Stimulated activated CD4-positive, alpha-beta T cell treated with anti-CD3 and anti-CD28 coated beads, Interleukin-1b, Interleukin-23, amount 100 ng/mL, for 1 hour (primary cell): ENCODE measurements at regions not wholly inside any gene's neighbourhood (a gene's known extent, or its start where the extent isn't known, plus 50 kb on each side); places are given as distances from the start of the nearest gene placed in this dataset.

Source experiments
- DNase-seq, 2 donors: peaks; one replicate each; pipeline ENCODE4 v3.0.0-alpha.2; 2020; ENCODE audit warnings: low read depth in 2 of 2

DNA sequence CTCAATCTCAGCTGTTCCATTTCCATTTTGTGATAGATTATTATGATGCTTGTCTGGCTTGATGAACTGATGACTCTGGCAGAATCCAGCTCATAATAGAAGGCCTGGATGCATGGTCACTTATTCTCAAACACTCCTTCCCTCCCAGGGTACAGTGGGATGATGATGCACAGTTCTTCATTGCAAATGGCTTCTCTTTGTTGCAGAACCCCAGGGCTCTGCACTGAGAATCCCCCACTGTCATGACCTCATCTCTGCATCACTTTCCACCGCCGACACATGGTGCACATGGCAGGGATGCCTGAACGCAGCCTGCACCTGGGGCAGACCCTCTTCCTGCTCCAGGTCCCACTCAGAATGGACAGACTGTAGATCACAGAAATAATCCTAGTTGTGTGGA lies 515.6 kb upstream of the NR2F2 start:
- no peak for DNase-seq

DNA sequence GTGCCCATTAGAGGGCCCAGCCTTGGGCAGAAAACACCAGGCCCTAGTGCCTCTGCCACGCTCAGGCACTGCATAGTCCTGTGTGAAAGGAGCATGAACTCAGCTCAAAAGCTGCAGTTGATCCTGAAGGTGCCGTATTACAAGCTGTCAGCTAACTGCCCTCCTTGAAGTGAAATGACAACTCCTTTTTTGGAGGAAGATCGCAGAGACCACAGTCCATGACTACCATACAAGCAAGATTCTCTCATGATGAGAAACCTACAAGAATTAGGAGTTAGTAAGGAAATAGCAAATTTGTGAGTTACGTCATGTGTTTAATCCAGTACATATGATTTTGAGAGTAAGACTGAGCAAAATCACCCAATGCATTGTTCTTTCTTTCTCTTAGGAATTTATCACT lies 513.9 kb upstream of the NR2F2 start:
- no peak for DNase-seq

DNA sequence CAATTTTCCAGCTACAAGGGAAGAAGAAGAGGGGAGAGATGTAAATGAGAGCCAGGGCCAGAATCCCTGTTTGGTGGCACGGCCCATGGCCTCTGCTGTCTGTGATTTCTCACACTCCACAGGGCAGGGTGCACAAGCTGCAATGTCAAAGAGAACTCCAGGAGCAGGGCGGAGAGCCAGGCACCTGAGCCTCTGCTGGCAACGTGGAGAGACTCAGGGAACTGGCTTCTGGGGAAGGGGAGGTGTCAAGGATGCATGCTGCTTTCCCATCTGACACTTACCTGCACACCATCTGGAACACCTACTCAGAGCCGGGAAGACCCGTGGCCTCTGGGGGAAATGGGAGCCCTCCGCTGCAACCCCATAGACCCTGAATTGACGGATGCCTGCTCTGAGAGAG lies 507.5 kb upstream of the NR2F2 start:
- DNase-seq: no peak

DNA sequence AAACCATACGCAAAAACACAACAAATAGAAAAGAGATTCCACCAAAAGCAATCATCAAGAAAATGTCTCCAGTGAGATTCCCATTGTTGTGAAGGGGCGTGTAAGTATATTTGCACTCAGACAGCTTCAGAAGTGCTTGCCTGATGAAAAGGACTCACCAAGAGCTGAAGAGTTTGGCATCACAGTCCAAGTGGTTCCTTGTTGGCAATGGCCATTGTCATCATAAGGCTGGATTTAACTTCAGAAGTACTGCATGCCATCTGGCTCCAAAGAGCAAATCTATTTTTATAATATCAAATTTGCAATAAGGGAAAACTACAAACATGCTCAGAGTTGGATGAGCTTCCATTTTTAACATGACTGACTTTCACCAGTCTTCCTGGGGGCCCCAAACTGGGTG lies 505.3 kb upstream of the NR2F2 start:
- no peak for DNase-seq

DNA sequence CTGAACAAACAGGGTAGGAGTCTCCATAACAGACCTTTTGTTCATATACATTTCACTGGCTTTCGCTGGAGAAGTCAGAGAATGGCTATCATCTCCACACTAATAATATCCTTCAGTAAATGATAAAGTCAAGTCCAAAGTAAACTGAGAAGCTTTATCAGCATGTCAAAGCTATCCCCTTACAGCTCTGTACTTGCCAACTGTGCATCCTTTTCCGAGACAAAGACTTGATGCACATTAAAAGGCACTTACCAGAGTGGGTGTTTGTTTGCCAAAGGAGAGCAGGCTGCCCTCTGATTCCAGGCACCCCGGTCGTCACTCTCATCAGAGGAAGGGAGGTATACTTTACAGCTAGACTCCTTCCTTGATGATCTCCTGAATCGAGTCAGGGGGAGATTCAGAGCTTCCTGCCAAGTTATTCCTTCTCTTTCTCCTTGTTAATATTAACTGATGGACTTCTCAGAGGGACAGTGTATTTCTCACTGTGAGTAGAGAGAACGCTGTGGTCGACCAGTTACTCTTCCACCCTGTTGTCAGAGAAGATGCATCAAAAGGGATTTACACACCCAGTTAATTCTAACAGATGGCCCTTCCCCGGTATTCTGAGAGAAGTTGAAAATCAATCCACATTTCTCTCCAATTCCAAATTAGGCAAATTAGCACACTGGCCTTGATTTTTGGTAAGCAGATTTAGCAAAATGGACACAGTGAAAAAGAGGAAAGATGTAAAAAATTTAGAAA lies 504.7 kb upstream of the NR2F2 start:
- no peak for DNase-seq

DNA sequence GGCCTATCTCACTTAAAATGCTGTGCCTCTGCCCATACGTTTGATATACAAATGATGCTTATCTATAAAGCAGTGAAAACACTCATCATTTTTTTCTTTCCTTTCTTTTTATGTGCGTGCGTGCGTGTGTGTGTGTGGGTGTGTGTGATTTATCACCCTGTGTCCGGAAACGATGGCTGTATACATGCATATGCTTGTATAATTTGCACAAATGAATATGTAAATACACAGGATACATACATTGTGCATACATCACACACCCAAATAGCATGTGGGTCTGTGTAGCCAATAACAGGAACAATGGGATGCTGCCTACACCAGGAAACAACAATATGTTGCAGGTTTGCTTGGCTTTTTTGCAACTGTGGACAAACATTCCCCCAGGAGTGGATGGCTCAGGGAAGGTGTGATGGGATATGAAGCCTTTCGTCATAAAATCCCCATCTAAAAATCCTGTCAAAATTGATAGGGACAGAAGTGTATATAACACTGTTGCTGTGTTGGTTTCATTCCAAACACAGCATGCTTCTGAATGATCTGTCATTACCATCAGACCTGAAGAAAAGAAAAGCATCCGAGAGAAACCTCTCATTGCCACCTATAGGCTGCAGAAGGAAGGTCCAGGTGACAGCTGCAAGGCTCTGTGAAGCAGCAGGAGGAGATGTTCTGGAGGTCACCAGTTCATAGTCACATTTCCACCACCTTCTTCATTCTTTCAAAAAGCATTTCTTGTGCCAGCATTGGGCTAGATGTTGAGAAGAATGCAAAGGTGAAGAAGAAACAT lies 503.9 kb upstream of the NR2F2 start:
- DNase-seq: no peak

DNA sequence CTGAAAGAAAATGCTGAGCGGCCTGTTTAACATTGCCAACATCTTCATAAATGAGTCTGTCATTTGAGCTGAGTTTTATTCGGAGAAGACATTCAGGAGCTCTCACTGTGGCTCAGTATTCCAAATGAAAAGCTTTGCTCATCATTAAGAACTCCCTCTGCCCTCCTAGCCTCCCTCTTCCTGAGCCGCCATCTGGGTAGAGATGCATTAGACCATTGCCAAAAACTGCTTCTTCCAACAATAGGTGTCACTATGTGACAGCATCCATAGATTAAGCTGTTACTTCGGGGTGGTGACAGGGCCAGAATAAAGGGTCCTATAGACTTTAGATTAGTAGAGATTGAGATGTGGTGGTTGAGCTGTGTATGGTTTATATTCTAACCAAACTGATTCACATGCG lies 501.4 kb upstream of the NR2F2 start:
- DNase-seq: no peak

DNA sequence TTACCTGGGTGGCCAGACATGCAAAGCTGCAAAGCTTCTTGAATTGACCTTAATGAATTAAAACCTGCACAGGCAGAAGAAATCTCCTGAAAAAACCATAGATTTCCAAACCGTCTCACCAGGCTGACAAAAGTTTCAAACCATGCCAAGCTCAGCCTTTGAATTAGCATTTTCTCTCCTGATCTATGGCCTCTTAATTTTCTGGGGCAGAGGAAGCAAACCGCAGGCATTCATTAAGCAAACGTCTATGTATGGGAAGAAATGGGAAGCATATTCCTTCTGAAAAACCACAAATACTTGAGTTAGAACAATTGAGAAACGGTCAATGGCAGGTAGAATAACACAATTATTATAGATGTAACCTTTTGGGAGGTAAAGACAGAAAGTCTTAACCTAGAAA lies 500.2 kb upstream of the NR2F2 start:
- no peak for DNase-seq

DNA sequence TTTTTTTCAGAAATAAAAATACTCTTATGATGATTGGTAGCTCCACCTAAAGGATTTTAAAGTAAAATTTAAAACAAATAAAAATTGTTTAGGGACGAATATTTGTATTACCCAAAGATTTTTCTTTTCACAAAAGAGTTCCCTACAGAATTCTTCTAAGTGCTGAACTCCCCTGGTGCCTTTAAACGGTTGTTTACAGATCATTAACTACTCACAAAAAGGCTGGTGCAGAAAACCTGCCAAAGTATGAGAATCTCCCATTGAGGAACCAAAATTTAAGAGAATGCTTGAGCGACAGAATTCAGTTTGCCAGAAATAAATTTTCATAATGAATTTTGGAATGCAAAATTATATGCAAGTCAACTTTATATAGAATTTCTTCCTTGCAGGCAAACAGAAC lies 497.8 kb upstream of the NR2F2 start:
- DNase-seq: no peak

DNA sequence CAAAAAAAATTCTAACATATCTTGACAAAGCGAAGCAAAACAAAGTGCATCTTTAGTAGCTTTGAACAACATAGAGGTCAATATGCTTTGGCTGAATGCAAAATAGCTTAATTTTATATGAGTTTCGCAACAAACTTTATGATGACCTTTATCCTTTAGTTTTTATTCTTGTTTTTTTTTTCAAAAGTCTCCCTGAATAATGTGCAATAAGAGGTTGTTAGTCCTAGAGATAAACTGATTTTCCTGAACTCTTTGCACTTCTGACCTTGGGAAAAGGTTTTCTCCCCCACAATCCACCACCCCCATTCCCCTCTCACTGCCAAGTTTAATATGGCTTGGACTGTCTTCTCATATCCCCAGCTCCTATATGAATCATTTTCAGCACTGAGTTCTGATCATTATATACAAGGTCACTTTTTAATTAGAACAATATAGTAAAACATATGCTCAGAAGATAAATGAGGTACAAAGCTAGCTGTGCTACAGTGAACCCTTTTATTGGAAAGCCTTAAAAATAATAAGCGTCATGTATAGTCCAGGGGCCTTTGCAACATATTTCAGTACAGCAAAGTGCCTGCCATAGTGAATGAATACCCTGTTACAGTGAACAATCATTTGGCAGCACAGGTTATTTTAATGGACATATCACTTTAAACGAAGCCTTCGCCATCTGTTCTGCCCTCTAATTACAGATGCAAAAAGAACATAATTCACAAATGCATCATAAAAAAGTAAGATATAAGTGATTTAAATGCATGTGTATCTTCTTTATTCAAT lies 496.3 kb upstream of the NR2F2 start:
- DNase-seq: no peak

DNA sequence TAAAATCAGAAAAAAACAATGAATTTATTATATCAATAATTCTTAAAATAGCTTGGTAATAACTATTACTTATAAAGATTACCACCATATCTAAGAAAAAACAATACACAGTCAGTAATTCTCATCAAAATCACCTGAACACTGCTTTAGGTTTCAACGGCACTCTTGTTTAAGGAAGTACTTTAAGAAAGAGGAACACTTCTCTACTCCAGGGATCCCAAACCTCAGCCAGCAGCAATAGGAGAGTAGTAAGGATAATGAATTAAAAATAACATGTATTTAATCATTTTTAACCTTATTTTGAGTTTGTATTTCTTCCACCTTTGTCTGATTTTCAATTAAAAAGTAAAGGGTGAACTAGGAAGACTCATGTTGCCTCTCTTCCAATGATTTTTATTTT lies 494.0 kb upstream of the NR2F2 start:
- no peak for DNase-seq

DNA sequence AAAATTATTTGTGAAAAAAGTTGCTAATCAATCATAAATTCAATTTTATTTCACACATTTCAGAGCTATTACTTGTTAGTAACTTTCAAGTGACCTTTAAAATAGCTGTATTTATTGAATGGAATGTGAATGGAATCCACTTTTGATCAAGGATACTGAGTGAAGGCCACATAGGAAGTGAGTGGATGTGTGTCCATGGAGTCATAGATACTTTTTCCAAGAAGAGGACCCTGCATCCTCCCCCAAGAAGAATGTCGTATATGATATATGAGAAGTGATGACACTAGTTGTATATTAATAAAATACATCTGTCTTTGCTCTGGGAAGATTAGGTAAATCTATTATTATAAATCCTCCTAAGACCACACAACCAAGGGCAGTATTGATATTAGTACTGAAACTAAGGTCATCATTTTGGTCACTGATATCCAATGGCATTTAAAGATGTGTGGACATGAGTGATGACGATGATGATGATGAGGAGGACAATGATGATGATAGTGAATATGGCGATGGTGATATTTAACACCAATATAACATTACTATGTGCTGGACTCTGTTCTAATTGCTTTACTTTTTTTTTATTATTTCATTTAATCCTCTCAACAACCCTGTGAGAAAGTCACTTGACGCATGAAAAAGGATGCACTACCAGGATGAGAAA lies 493.0 kb upstream of the NR2F2 start:
- DNase-seq: no peak

DNA sequence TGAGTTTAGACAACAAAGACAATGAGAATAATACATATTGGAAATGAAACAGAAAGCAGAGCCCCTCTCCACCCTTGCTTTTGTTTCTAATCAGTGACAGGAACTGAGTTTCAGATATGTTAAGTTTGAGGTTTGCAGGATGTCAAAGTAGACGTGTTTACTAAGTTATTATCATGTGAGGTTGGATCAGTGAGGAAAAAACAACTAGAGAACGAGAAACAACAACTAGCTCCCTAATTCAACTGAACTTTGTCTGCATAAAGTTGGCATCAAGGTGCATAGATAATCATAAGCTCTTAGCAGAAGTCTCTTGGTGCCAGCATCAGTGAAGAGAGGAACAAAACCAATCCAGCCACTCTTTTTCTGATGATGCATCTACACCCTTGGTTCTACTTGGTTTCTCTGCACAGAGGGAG lies 491.1 kb upstream of the NR2F2 start:
- no peak for DNase-seq

DNA sequence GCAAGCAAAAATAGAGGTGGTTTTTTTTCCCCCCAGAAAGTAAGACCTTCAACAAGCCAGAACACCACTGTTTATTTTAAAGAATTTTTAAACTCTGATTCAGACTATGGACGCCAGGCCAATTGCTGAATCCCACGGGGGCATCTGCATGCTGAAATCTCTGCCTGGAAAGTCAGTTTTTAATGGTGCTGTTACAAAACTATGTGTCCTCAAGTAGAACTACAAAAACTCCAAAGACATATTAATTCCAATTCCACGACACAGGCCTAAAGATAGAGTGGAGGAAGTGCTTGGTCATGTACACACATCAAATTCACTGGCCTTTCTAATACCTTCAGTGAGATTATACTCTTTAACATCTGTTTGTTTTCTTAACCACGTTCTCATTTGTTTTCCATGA lies 490.5 kb upstream of the NR2F2 start:
- no peak for DNase-seq

DNA sequence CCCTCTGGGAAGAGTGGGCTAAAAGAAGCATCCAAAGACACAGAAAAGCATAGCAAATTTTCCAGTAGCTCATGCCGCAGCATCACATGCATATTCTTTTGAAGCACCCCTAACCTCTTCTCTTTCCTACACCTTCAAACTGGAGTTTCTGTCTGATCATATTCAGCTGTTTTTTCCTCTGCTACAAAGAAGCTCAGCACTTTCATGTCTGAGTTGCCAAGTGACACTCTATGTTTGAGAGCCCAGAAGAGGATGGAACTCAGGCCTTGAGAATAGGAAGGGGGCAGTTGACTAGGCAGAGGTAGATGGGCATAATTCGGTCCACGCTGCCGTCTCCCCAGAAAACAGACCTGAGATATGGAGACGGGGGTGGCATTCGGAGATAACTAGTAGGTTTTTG lies 489.6 kb upstream of the NR2F2 start:
- DNase-seq: no peak

DNA sequence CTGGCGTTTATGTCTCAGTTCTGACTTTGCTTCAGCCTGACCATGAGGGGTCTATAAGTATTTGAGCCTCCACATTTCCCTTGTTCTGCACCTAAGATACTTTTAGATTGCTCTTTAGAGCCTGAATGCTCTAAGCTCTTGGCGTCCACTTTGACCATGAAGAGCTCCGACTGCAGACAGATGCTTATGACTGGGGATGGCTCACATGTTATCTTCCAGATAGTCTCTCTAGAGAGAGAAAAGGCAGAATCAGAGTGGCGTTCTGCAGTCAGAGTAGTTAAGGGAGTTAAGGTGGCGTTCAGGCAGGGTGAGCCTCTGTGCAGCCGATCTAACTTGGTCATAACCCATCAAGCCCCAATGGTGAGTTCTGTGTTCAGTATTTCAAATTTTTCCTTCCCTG lies 487.9 kb upstream of the NR2F2 start:
- DNase-seq: no peak

DNA sequence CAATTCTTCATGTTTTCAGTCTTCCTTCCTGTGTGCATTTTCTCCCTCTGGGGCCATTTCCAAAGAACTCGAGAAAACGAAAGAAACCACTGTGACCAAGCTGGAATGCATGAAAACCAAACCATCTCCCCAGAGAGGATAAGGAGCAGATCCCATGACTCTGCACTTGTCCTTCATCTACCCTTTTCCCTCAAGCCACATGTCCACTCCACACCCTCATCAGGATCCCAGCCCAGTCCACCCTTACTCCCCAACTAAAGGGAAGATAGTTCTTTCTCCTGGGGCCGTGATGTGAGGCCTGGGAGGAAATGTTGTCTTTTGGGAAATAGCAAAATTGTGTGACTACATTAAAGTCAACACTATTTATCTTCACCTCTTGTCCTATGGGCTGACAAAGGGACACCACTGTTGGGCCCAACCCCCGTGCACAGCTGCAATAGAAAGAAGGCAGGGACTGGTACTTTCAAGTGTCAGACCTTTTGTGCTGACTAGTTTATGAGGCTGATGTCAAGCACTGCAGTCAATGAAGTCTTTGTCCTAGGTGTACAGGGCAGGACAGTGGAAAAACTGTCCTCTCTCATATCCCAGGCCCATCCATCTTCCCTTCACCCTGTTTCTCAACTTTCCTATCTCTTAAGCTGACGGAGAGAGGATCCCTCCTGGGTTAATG lies 487.1 kb upstream of the NR2F2 start:
- DNase-seq: no peak

DNA sequence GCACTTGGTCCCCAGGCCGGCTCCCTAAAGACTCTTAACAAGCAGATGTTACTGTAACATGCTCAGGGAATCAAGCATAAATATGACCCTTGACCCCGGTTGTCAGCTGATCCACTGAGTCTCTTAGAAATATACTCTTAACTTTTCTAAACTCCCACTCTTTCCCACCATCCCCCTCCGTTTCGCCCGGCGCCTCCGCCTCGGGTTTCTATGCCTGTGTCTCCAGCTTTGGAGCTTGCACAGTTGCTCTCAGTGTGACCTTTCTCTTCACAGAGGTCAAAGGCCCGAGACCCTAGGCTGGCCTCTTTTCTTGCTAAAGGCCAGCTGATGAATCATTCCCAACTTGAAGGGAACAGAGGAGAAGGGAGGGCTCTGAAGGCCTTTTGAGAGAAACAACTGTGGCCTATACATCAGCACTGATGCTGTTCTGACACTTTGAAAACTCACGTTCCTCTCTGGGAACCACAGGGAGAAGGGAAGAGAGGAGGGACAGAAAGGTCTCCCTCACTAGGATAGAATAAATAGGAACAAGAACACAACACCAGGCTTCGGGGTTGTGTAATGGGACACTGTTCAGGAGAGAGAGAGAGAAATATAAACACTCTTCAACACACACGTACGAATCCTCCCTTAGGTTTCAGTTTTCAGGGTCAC lies 484.5 kb upstream of the NR2F2 start:
- no peak for DNase-seq

DNA sequence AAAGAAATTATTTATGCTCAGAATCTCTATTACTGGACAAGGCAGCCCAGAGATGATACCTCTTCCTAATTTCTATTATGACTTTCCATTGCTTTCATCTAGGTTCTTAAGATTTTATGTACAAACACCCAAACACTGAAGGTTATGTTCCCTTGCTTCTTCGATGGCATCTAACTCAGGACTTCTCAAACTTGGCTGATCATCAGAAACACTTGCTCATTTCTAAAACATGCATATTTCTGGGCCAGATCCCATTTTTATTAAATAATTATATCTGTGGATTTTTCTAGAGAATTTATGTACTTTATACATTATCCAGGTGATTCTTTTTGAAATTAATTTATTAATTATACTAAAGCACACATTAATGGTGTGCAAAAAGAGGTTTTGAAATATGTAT lies 482.4 kb upstream of the NR2F2 start:
- no peak for DNase-seq

DNA sequence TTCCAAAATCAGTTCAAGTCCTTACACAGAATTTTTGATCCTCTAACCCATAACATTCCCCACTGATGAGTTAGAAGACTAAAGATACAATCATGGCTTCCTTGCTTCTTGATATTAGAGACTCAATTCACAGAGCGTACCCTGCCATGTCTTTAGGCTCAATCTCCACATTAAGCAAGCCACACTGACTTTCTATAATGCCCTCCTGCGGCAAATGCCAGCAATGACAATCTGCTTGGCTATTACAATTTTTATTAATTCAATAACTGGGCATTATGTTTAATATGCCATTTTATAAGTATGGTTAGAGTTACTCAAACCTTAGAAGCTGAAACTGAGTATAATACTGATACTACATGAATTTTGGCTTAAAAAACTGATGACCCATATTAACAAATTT lies 479.7 kb upstream of the NR2F2 start:
- no peak for DNase-seq

DNA sequence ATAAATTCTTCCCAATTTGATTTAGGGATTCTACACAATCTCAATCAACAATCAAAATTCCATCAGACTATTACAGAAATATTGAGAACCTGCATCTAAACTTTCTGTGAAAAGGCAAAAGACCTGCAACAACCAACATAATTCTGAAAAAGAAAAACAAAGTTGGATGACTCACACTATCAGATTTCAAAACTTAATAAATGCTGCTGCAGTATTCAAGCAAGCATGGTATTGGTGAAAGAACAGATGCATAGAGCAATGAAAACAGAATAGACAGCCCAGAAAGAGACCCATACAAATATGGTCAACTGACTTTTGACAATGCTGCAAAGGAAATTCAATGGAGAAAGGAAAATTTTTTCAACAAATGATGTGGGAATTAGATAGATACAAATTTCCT lies 477.1 kb upstream of the NR2F2 start:
- DNase-seq: no peak
